Left renal cortex interstitium (tissue), 4 donors: ENCODE measurements at regions not wholly inside any gene's neighbourhood (a gene's known extent, or its start where the extent isn't known, plus 50 kb on each side); places are given as distances from the start of the nearest gene placed in this dataset.
A peak's percentile ranks its signal among the peaks of the same experiment; 100 is the strongest.

Source experiments
- DNase-seq, 4 donors: peaks; one replicate each; pipeline ENCODE4 v3.0.0-alpha.2; 2013; ENCODE audit warnings: low read depth in 4 of 4, low spot score in 2 of 4, missing footprints in 1 of 4

DNA sequence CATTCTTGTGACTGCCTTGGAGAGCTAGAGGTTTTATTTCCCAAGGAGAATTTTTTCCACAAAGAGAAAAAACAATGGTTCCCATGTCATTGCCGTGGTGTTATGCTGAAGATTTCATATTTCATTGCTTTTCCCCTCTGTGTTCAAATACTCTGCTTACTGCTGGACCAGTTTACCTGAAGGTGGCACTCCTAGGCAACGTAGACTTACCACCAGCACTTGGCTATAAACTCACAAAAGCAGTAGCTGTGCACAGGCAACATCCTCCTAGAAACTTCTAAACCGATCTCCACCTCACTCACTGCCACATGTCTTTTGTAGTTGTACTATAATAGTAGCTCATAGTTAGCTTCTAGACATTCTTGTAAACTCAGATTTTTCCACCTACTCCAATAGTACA, 1319.7 kb upstream of the CRIM1 start:
- DNase-seq = no peak

DNA sequence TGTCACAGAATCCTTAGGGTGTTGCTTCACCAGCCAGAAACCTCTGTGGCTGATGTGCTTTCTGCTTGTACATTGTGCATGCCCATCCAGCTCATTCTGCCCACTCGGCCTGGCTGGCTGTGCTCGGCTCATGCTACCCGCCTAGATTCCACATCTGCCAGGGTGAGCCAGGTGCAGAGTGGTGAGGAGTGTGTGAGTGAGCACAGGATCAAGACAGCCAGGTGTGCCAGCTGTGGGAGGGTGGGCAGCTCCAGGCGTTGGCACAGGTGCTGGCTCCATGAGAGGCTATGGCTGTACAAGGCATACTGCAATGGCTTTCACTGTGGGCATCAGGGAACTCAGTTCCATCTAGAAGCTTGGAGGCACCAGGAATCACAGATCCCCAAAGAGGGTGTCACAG, 1321.8 kb upstream of the CRIM1 start:
- DNase-seq = no peak

DNA sequence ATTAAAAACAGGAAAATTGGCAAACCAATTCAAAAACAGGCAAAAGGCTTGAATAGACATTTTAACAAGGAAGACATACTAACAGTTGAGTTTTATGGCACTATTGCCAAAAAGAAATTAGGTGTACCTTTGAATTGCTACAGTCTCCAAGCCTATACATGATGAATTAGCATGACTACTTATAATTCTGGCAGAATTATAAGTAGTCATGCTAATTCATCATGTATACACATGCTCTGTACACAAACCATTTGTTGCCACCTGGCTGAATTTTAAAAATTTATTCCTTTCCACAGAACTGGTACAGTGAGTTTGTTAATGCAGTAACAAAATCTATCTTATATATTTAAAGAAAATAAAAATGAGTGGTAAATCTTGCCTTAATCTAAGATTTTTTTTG, 1332.0 kb upstream of the CRIM1 start:
- DNase-seq = no peak

DNA sequence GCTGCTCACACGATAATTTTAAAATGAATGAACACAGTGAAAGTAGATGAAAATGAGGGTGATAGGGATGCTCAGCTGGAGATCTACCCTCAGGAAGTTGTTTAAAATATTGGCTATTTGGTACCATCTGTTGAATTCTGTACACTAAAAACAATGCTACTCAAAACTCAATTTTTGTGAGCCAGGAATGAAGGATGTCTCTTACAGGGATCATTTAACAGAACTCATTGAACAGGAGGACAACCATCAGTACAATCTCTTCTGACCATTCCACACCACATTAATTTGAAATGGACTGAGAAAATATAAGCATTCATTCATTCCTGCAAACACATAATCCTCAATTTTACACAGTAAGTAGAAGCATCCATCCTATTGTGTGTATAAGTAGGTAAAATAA, 1355.1 kb upstream of the CRIM1 start:
- DNase-seq = no peak

DNA sequence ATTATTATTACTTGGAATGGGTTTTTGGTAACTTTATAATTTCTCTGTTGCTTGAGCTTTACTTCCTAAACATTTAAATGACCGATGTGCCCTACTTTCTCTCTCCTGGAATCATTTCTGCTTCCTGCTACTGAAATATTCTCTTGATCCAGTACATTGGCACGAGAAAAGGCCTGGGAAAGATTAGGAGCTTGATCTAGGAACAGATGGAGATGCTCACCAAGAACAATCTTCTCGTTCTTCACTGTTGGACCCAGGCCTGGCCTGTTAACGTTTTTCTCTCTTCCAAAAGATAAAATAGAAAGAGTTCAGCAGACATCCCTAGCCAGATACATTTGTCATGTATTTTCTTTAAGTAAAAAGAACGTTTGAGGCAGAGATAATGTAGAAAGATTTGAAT, 1356.8 kb upstream of the CRIM1 start:
- no peak for DNase-seq

DNA sequence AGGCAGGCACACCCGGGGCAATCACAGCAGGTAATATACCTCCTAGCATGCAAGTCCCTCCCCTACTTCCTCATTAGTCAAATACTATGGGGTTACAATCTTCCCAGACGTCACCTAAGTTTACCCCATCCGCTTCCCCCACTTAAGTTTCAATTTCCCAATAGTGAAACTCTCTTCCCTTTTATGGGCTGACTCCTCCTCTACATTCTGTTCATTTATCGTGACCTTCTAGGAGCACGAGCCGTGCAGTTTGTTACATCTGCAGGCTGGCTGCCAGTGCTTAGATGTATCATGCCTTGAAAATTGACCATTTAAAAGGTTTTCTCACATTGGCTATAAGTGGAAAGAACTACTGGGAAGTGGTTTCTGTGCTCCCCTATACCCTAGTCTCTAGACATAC, 1357.8 kb upstream of the CRIM1 start:
- DNase-seq = no peak

DNA sequence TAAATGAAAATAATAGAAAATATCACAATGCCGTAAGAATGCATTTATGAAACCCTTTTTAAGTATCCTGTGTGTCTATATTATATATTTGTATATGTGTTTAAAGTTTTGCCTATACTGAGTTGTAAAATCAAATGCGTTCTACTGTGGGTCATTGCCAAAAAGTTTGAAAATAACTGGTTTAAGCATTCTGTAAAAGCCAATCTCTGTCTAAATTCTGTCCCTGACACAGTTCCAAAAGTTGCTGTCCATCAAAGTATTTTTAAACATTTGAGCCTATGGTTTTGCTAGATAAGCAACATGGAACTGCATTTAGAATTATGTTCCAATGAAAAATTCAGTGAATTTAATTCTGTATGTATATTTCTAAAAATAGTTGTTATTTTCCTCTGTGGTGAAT, 1360.4 kb upstream of the CRIM1 start:
- no peak for DNase-seq

DNA sequence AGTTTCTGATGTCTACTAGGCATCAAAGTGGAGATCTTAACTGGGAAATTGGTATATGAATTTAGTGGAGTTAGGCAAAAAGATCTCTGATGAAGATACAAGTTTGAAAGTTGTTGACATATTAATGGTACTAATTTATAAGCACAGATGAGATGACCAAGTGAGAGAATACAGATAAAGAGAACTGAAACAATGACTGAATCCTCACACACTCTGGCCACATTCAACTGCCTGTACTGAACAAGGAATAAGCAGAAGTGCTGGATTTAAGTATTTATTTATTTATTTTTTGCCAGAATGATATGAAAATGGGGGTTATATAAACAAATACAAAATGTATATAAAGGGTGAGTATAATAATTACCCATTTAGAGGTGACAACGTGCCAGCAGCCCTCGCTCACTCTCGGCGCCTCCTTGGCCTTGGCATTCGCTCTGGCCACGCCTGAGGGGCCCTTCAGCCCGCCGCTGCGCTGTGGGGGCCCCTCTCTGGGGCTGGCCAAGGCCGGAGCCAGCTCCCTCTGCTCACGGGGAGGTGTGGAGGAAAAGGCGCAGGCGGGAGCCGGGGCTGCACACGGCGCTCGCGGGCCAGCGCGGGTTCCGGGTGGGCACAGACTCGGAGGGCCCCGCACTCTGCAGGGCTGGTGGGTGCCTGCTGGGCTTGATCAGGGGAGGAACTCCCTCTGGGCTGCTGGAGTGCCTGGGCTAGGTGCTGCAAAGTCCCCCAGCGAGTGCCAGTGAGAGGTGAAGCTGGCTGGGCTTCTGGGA, 1363.9 kb upstream of the CRIM1 start:
- DNase-seq = no peak

DNA sequence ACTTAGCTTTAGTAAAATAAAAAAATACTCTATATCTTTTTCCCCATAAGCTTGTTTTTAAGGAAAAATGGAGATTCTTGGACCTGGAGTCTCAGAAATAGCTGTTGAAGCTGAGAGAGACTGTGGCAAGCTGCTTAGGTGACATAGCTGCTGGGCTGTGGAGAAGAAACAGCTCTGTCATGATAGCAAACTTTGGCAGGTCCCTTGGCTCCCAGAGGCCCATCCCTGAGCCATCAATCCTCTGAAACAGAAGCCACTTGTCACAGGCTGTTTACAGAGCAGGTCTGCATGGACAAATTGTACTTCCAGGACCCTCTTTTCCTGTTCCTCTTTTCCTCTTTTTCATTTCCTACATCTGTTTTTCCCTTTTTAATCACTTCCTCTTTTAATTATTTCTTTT, 1370.1 kb upstream of the CRIM1 start:
- no peak for DNase-seq

DNA sequence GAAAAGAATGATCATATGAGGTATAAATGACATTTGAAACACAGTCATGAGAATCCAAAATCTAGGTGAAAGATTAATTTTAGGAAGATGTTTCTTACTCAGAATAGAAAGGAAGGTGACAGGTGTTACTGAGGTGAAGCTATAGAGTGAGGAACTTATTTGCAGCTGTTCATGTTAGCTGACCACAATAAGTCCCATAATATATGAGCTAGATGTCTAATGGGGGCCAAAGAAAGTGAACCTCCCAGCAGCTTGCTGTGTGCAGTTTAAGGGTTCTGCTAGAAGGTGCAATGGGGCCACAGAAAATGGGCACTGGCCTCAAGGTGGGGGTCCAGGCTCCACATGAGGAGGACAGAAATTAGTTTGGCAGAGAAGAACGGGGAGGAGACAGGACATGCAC, 1374.9 kb upstream of the CRIM1 start:
- no peak for DNase-seq

DNA sequence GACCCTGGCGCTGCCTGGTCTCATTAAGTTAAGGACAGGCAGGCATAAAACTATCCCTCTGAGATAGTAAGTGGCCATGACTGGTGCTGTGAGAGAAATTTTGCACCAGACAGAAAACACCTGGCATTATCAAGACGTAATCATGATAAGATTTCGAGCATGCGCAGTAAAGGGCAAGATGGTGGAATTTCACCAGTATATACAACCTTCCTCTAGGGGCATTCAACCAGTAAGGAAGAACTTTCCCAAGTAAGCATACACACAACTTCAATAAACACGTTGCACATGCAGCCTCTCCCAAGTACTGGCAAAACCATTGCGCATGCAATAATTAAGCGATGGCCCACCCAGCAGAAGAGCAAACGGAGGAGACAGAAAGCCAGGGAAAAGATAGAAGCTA, 1376.4 kb upstream of the CRIM1 start:
- DNase-seq = peak in 1 of 4 donors; percentile 8

DNA sequence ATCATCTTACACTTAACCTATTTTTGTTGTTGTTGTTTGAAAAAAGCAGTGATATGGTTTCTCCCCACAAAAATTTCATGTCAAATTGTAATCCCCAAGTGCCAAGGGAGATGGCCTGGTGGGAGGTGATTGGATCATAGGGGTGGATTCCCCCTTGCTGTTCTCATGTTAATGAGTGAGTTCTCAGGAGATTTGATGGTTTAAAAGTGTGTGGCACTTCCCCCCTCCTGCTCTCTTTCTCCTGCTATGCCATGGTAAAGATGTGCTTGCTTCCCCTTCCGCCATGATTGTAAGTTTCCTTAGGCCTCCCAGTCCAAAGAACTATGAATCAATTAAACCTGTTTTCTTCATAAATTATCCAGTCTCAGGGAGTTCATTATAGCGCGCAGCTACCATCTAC, 1362.7 kb upstream of the FAM98A start:
- no peak for DNase-seq

DNA sequence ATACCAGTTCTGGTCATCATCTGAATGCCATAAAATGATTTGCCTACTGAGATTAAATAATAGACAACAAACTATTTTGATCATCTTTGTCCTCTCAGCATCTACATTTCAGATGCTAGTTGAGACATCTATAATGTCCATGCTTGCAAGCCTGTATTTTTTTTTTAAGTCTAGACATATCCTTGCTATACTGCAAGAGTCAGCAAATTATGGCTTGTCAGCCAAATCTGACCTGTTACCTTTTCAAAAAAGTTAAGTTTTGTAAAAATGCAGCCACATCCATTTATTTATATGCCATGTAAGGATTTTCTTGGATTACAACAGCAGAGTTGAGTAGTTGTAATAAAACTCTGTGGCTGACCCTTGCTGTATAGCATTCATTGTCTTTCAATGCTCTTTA, 1355.7 kb upstream of the FAM98A start:
- no peak for DNase-seq

DNA sequence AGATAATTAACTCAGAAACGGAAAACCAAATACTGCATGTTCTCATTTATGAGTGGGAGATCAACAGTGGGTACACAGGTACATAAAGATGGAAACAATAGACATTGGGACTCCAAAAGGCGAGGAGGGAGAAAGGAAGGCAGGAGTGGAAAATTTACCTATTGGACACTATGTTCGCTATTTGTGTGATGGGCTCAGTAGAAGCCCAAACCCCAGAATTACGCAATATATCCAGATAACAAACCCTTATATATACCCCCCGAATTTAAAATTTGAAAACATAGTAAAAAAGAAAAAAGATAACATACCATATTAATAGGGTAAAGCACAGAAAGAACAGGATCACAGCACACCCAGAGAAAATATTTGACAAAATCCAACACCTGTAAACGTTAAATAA, 1351.7 kb upstream of the FAM98A start:
- DNase-seq = no peak

DNA sequence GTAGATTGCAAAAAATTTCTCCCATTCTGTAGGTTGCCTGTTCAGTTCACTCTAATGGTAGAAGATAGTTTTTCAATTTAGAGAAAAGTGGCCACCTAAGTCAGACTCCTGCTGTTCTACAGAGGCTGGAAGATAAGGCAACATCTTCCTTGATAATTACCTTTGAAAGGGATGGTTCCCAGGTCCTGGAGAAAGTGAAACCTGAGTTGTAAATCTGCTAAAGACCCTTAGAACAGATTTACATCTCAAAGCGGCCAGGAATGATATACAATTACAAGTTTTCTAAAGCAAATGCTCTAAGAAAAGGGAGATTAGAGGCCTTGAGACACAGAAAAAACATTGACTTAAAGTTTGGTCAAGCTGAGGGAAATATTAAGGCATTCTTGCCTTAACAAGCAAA, 1350.2 kb upstream of the FAM98A start:
- DNase-seq = no peak

DNA sequence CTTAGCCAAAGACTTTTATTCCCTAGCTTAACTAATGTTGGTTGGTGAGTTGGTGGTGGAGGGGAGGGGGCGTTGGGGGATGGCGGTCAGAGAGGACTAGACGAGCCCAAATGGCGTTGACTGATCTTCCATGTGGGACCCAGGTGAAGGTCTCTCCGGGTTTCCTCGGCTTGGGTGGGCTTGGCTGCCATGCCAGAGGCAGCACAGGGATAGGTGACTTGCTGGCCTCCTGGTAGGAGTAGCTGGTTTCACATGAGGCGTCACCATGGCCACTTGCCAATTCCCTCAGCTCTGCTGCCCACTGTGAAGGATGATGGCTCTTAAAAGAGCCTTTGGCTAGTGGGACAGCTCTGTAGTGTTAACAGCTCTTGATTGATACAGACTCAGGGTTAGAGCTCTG, 1337.0 kb upstream of the FAM98A start:
- DNase-seq = no peak

DNA sequence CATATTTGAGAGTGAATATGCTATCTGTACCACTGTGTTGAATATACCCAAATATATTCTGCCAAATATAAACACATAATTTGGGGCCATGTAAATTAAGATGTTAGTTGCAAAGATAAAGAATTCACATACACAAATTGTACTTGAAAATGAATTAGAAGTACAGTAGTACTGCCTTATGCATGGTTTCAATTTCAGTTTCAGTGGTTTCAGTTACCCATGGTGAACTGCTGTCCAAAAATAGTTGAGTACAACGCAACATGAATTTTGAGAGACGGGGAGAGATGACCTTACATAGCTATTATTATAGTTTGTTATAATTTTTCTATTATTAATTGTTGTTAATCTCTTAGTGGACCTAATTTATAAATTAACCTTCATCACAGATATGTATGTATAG, 1313.0 kb upstream of the FAM98A start:
- DNase-seq = no peak

DNA sequence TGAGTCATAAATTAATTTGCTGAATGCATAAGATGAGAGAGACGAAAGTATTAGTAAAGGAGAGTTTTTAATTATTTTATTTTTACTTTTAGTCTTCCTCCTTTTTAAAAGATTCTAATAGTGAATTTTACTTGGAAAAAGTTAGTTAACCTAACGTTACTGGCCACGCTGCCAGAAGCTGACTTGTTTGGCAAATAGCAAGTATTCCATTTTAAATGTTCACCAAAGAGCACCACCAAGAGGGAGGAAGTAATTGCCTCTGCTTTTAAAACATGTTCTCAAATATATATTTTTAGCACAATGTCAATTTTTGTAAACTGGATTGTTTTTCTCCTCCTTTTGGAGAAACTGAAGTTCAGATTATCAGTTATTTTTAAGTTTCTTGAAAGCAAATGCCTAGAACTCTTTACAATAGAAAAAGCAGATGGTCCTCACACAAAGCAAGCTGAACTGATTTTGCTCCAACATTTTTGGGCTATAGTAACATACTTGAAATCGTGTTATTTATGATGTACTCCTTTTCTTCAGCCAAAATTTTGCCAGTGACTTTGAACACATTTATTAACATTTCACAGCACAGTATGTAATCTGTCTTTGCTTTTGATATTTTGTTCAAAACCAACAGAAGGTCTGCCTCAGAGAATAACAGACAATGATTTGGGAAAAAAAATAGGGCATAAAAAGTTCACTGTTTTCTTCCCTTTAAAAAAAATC, 1311.0 kb upstream of the FAM98A start:
- DNase-seq = peak in 2 of 4 donors; percentile 17 to 28

DNA sequence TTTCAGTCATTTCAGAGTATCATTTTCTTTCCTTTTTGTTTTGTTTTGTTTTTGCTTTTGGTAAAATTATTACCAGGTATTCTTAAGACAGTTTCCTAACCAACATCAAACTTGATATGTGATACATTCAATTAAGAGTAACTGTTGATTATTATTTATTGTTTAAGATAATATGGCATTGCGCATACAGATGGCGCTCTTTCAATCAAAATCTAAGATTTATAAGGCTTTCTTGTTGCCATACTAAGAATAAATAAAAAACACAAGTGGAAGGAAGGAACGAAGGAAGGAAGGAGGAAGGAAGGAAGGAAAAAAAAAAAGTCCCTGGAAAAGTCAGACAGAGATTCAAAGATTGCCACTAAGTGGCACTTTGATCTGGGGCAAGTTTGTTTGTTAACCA, 1308.7 kb upstream of the FAM98A start:
- no peak for DNase-seq

DNA sequence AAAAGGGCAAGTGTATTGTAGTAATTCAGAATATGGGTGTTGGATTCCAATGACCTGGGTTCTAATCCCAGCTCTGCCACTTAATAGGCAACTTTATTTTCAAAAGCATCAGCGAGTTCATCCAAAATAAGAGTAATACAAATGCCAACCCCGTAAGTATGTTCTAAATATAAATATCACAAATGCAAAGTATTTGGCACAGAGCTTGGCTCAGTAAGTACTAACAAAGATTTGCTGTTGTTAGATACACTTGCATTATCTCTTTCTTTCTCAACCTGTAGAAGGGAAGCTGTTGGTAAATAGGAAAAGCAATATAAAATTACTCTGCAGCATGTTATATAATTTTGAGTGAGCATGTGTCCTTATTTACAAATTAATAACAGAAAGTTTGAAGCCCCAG, 1302.6 kb upstream of the FAM98A start:
- DNase-seq = no peak

DNA sequence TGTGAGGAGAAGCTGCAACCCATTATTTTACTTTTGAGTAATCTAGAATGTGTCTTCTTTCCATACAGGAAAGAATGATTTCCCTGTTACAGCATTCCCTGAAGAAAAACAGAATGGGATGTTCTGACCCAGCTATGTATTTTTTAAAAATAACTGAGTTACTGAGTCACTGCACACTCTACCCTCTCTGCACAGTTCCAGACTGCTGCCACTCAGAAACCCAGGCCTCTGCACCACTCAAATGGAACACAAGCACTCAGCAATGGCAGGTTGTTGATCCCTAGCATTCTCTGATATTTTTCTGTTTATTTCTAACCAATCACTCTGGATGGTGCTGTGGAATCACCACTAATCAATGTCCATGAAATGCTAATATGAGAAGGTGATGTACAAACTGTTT, 1300.0 kb upstream of the FAM98A start:
- no peak for DNase-seq

DNA sequence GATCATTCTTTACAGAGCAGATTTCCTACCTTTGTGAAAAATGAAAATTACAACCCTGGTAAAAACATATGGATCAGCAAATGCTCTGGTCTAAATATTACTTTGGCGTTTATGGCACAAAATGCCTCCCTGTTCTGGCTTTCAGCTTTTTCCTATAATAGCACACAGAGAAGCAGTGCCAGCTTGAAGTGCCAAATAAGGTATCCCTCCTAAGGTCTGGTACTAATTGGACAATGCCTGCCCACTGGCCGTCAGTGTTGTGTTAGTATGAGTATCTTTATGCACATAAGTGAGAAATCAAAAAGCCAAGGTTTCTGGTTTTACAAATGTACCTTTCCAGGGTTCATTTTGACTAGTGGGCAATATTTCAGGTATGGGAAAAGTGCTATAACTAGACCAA, 1293.7 kb upstream of the FAM98A start:
- no peak for DNase-seq

DNA sequence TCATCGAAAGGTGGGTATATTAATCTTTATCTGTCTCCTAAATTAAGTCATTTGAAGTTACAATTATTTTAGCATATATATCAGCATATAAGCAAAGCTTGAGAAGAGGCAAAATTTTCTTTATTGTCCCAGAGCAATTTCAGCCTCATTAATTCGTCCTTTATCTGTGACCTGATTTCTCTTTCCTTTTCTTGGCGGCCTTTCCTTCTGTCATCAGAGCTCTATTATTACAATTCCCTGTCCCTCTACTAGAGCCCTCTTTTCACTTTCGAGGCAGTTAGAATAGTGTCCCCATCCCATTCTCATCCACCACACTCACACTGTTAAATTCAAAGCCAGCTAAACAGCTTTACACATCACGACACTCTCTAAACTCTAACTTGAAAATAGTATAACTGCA, 1293.2 kb upstream of the FAM98A start:
- DNase-seq = no peak
